K562 (cell line): ENCODE measurements at regions not wholly inside any gene's neighbourhood (a gene's known extent, or its start where the extent isn't known, plus 50 kb on each side); places are given as distances from the start of the nearest gene placed in this dataset.

Experiments
- ATAC-seq: fragments of 200-7000 bp; cut with Tn5 transposase; 3 replicates; pipeline ENCODE4 v1.9.1; 2020; ENCODE audit warnings: moderate library complexity
- BruUV-seq: library from RNA; stranded (reverse); fragments of 400-500 nt; replicated peaks from 2 replicates; lab custom pipeline; 2021; lab: Mats Ljungman, UMichigan
- CTCF ChIA-PET: fragments of 300-600 bp; formaldehyde crosslinking; extraction: SDS; loops from one replicate; lab custom pipeline; 2021; ENCODE audit warnings: low intra/inter-chr PET ratio; lab: Yijun Ruan, JAX
- POLR2A ChIA-PET: fragments of 300-600, 350-650 bp; sonication (Branson Sonifier 250); formaldehyde crosslinking; extraction: SDS; loops from one replicate; lab custom pipeline; 2021; ENCODE audit warnings: antibody characterized with exemption, inconsistent platforms; lab: Yijun Ruan, JAX
- DNase-seq, 4 experiments: peaks; one replicate each; pipeline versions ENCODE4 v3.0.0 to v3.0.0-alpha.2; 2011 to 2018; ENCODE audit warnings: low spot score in 3 of 4, mixed read lengths in 3 of 4; ENCODE audit errors: extremely low read depth in 1 of 4
- FAIRE-seq: peaks from 2 replicates; lab custom pipeline; 2011; peaks lifted over from hg19 to GRCh38; lab: Jason Lieb, UNC
- H2AFZ ChIP-seq: 2 replicates; pipeline ENCODE4 v1.6.0; 2011; ENCODE audit warnings: low read depth, low read length, control low read depth, inconsistent platforms
- H3K27ac ChIP-seq: fragments of 200-600 bp; 3 replicates; pipeline ENCODE4 v1.8.0; 2011; ENCODE audit warnings: low read depth, mild to moderate bottlenecking, control low read depth, inconsistent platforms, low read length, moderate library complexity, mixed read lengths; ENCODE audit errors: extremely low read depth
- H3K27me3 ChIP-seq, 2 experiments: fragments of 300-600 bp in 1 of 2; 2 replicates in 1 of 2; 3 replicates in 1 of 2; pipeline versions ENCODE4 v1.6.0 to v1.8.0; 2011; ENCODE audit warnings: inconsistent platforms in 2 of 2, low read length in 2 of 2, mild to moderate bottlenecking in 1 of 2, mixed read lengths in 1 of 2, moderate library complexity in 1 of 2; ENCODE audit not compliant: control insufficient read depth in 2 of 2, insufficient read depth in 2 of 2
- H3K36me3 ChIP-seq: fragments of 300-600 bp; 3 replicates; pipeline ENCODE4 v1.8.0; 2011; ENCODE audit warnings: mild to moderate bottlenecking, low read length, inconsistent platforms; ENCODE audit not compliant: control insufficient read depth, insufficient read depth
- H3K4me1 ChIP-seq, 2 experiments: fragments of 200-600 bp in 1 of 2; replicated peaks in 1 of 2; 2 replicates in 1 of 2; 3 replicates in 1 of 2; pipeline versions ENCODE4 v1.5.1 to v1.8.0; 2011; ENCODE audit warnings: inconsistent platforms in 2 of 2, low read length in 2 of 2, mild to moderate bottlenecking in 1 of 2, mixed read lengths in 1 of 2, moderate library complexity in 1 of 2; ENCODE audit not compliant: control insufficient read depth in 2 of 2, insufficient read depth in 2 of 2
- H3K4me2 ChIP-seq: 2 replicates; pipeline ENCODE4 v1.6.1; 2011; ENCODE audit warnings: low read length, control low read depth, inconsistent platforms, mixed read lengths; ENCODE audit not compliant: insufficient read depth
- H3K4me3 ChIP-seq: fragments of 200-600 bp; sonication (generic), shearing (Covaris generic); 2 replicates; pipeline ENCODE4 v1.5.1; 2016; ENCODE audit warnings: control low read depth, inconsistent platforms
- H3K79me2 ChIP-seq: fragments of 200-600 bp; 3 replicates; pipeline ENCODE4 v1.8.0; 2011; ENCODE audit warnings: low read length, inconsistent platforms; ENCODE audit not compliant: control insufficient read depth, insufficient read depth
- H3K9ac ChIP-seq, 2 experiments: 2 replicates each; pipeline versions ENCODE4 v1.6.0 to v1.6.1; 2011; ENCODE audit warnings: low read depth in 2 of 2, low read length in 2 of 2, control low read depth in 1 of 2, inconsistent platforms in 1 of 2, mild to moderate bottlenecking in 1 of 2, mixed read lengths in 1 of 2; ENCODE audit not compliant: insufficient read depth in 1 of 2
- H3K9me1 ChIP-seq: one replicate; pipeline ENCODE4 v1.6.0; 2011; ENCODE audit warnings: inconsistent platforms, mild to moderate bottlenecking, low read length, moderate library complexity; ENCODE audit not compliant: control insufficient read depth, insufficient read depth
- H3K9me3 ChIP-seq: replicated peaks from 2 replicates; pipeline ENCODE4 v1.5.1; 2011; ENCODE audit warnings: low read depth, low read length, inconsistent platforms; ENCODE audit not compliant: control insufficient read depth, insufficient read depth
- H4K20me1 ChIP-seq: replicated peaks from 2 replicates; pipeline ENCODE4 v1.6.1; 2011; ENCODE audit warnings: low read length, inconsistent platforms, mixed read lengths; ENCODE audit not compliant: control insufficient read depth, insufficient read depth
- ATF3 ChIP-seq, 2 experiments: fragments of 450-650 bp in 1 of 2; sonication (generic) in 1 of 2; formaldehyde crosslinking in 1 of 2; IDR thresholded peaks in 1 of 2; conservative IDR thresholded peaks in 1 of 2; 2 replicates each; pipeline versions ENCODE4 v1.6.1 to v1.8.1; 2016 to 2023; ENCODE audit warnings: mild to moderate bottlenecking in 2 of 2, moderate library complexity in 2 of 2, inconsistent platforms in 1 of 2, missing genetic modification reagents in 1 of 2
- BHLHE40 ChIP-seq: IDR thresholded peaks from 2 replicates; pipeline ENCODE4 v1.6.1; 2011; ENCODE audit warnings: low read length, improper control_type of control experiment
- GTF3C2 ChIP-seq: IDR thresholded peaks from 3 replicates; pipeline ENCODE4 v1.6.1; 2011; ENCODE audit warnings: borderline replicate concordance, mild to moderate bottlenecking, moderate library complexity; ENCODE audit not compliant: insufficient read length; ENCODE audit errors: extremely low read depth
- MAFF ChIP-seq: IDR thresholded peaks from 2 replicates; pipeline ENCODE4 v1.6.1; 2012; ENCODE audit warnings: low read length, improper control_type of control experiment
- PTBP1 ChIP-seq: fragments of 200-400 bp; formaldehyde crosslinking; IDR thresholded peaks from 2 replicates; pipeline ENCODE4 v1.6.1; 2017; ENCODE audit warnings: low read depth, low read length
- SNRNP70 ChIP-seq: fragments of 200-400 bp; formaldehyde crosslinking; optimal IDR thresholded peaks from 2 replicates; pipeline ENCODE3; 2017; ENCODE audit warnings: low read depth, low read length
- TAF7 ChIP-seq: fragments of 450-650 bp; IDR thresholded peaks from 2 replicates; pipeline ENCODE4 v1.6.1; 2016; ENCODE audit warnings: missing genetic modification characterization, missing compliant biosample characterization
- TARDBP ChIP-seq: fragments of 450-650 bp; IDR thresholded peaks from 2 replicates; pipeline ENCODE4 v1.6.1; 2016
- VEZF1 ChIP-seq: fragments of 200-800 bp; sonication (Bioruptor generic); IDR thresholded peaks from 2 replicates; pipeline ENCODE4 v1.6.1; 2017; ENCODE audit warnings: missing genetic modification characterization, missing compliant biosample characterization
- ZNF830 ChIP-seq: fragments of 250-450 bp; sonication (Bioruptor Pico); IDR thresholded peaks from 2 replicates; pipeline ENCODE4 v1.5.0; 2021; ENCODE audit warnings: mild to moderate bottlenecking
- WGBS: fragments of 100-300 bp; shearing (Covaris generic); methylation state at CpG from one replicate; pipeline ENCODE4 v1.1.6; 2016; ENCODE audit warnings: low coverage, mixed read lengths; ENCODE audit not compliant: insufficient coverage; ENCODE audit errors: missing lambda C conversion rate; 5-methylcytosine and 5-hydroxymethylcytosine counted together
- in situ Hi-C: fragments of 300-500 bp; cut with MboI; formaldehyde crosslinking; loops from 4 replicates; pipeline ENCODE4 v1.15.0; 2018; ENCODE audit warnings: inconsistent platforms, mixed read lengths
- intact Hi-C: fragments of 100-400 bp; cut with micrococcal nuclease; formaldehyde crosslinking; loops from 2 replicates; pipeline ENCODE4 v1.14.2; 2022

- no peak for DNase-seq
- TF ChIP-seq BHLHE40 (no peak), ATF3 (IDR thresholded peaks at IDR 0.05) (no peak), ATF3 (CRISPR knock-in tag; conservative IDR thresholded peaks at IDR 0.05) (no peak), GTF3C2 (no peak), PTBP1 (no peak), VEZF1 (CRISPR knock-in tag) (no peak), TAF7 (no peak), TARDBP (no peak), SNRNP70 (no peak), ZNF830 (CRISPR knock-in tag) (no peak), MAFF (no peak)
- TF ChIP-seq, all 486 proteins: peak for 0
- Histone ChIP-seq H2AFZ (no peak overlapping the region), H3K9me1 (no peaks in the 10 kb centered on the region), H3K4me3 (no peak overlapping the region), H3K27me3 (peaks cover 0 to 15% of the 10 kb centered on the region in 2 experiments; a peak in 2 of 5 replicates), H3K36me3 (no peaks in the 10 kb centered on the region), H3K4me1 (no peaks in the 10 kb centered on the region), H3K27ac (no peak overlapping the region), H4K20me1 (no peaks in the 10 kb centered on the region), H3K9ac (no peak overlapping the region), H3K79me2 (no peaks in the 10 kb centered on the region), H3K9me3 (no peaks in the 10 kb centered on the region), H3K4me2 (no peak overlapping the region)
- in situ Hi-C loops: no loop called here
- FAIRE-seq (no peak), ATAC-seq (no peak)
- 2% methylated on average over 7 of the region's 7 CpGs for WGBS
- POLR2A ChIA-PET: interaction anchor here (0.7 kb wide), 1 partner anchor 15 kb away, joined by 3 read pairs; no protein-coding TSS in a partner anchor
- BruUV-seq: no TSS peak
- intact Hi-C loops: no loop called here
- CTCF ChIA-PET: no interaction called here
Measured at GRCh38 chr15:79677241-79677640, 219.6 kb downstream of the MTHFS start.
